ENCODE measurements at regions not wholly inside any gene's neighbourhood (a gene's known extent, or its start where the extent isn't known, plus 50 kb on each side); places are given as distances from the start of the nearest gene placed in this dataset.

DNA sequence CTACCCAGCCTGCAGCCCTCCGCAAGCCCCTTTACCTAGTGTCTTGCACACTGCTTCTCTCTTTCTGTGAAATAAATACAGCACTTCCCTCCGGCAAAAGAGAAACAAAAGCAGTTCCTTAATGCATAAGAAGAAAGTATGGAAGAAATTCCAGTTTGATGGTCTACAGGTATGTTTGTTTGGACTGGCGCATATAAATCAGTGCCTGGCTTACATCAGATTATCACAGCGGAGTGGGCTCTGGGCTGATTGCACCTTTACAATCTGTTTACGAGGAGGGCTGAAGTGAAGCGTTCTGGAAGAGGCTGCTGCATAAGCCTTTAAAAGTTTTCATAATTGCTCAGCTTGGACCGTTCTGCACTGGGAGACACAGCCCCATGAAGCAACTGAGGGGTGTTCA, 153.5 kb upstream of the FOXF1 start:
- DNase-seq = no peak

DNA sequence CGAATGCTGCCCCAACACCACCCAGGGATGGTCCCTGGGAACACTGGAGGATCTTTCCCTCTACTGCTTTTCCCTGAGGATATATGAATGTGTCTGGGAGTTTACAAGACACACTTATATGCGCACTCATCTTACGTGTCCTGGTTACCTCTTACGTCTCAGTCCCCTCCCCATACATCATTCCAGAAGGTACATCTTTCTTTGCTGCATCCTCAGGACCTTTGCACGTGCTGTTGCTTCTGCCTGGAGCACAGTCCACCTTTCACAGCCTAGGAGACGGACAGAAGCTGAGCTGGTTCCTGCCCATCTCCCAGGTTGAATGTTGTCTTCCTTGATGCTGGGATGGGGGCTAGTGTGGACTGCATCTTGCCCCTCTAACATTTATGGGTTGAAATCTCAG, 153.0 kb upstream of the FOXF1 start:
- no peak for DNase-seq

DNA sequence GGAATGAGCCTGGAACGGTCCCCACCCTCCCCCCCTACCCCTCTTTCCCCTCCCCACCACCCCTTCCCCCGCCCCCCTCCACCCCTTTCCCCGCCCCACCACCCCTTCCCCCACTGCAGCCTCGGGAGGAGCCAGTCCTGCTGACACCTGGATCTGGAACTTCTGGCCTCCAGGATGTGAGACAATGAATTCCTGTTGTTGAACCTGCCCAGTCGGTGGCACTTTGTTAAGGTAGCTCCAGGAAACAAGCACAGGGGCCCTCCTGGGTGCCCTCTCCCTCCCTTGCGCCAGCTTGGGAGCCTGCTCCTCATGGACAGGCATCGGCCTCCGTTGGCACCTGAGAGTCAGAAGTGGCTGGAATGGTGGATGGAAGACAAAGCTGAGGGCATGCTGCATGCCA, 152.4 kb upstream of the FOXF1 start:
- no peak for DNase-seq

GRCh38 chr16:86359571-86359970, 150.8 kb upstream of the FOXF1 start:
- no peak for DNase-seq

- no peak for DNase-seq
Observed at GRCh38 chr16:86362155-86362849, 148.0 kb upstream of the FOXF1 start.

GRCh38 chr16:86363057-86363490, 147.3 kb upstream of the FOXF1 start:
- DNase-seq = no peak

DNA sequence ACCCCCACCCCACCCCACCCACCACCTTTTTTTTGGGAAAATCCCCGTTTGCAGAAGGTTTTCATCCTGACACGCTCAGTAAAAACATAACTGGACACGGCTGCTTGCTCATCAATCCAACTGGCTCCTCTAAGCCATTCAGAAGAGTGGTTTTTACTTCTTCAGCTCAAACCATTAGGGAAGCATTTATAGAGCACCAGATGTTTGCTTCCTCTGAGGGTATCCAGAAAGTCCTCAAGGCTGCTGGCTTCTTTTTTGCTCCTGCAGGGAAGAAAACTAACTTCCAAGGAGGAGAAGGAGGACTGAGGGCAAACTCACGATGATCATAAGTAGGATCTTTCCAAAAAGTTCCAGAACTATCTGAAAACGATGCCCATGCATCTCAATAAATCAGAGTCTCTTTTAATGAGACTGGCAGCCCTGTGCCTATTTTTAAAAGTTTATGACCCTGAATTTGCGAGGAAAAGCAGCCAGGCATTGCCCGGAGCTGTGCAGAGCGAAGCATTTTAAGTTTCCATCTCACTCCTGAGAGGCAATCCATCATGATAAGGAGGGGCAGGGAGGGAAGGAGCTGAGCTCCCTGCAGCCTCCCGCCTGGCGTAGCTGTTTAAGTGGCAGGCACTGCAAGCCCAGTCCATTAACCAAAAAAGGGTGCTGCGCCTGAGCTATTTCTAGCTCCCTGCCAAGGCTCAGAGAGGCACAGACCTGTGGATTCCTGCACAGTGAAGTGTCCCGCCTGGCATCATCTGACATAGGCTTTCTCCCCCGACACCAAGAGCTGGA, 146.3 kb upstream of the FOXF1 start:
- no peak for DNase-seq

DNA sequence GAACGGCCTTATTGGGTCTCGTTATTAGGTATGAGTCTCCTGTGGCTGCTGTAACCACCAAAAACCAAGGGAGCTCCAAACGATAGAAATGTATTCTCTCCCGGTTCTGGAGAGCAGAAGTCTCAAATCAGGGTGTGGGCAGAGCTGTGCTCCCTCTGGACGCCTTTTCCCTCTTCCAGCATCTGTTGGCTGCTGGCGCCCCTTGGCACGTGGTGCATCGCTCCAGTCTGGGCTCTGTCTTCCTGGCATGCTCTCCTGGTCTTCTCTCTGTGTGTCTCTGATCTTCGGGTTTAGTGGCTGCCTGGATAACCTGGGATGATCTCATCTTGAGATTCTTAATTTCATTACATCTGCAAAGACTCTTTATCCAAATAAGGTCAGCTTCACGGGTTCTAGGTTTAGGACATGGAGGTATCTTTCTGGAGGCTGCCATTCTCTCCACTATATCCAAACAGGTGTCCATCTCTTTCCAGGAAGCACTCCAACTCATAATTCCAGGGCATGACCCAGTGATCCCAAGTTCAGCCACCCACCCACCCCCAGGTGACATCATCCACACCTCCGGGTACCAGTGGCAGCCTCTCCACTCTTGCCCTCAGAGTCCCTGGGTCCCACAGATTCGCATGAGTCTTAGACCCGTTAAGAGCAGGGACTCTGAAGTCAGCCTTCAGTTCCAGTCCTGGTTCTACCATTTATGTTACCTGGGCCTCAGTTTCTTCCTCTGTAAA, 145.5 kb upstream of the FOXF1 start:
- DNase-seq = no peak

- no peak for DNase-seq
Observed at GRCh38 chr16:86365513-86366273, 144.6 kb upstream of the FOXF1 start.

DNA sequence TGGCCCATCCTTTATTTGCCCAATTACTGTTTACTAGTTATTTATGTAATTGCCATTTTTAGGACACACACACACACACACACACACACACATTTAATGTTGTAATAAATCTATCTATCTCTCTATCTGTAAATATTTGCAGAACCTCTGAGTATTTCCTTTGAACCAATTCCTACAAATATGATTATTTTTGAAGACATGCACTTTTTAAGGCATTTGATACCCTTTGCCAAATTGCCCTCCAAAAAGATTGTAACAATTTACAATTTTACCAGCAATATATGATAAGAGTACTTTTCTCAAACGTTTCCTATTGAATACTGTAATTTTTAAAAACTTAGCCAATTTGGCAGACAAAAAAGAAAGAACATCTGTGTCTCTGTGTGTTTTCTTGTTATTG, 143.8 kb upstream of the FOXF1 start:
- no peak for DNase-seq

GRCh38 chr16:86367291-86368072, 142.8 kb upstream of the FOXF1 start:
- DNase-seq = no peak

DNA sequence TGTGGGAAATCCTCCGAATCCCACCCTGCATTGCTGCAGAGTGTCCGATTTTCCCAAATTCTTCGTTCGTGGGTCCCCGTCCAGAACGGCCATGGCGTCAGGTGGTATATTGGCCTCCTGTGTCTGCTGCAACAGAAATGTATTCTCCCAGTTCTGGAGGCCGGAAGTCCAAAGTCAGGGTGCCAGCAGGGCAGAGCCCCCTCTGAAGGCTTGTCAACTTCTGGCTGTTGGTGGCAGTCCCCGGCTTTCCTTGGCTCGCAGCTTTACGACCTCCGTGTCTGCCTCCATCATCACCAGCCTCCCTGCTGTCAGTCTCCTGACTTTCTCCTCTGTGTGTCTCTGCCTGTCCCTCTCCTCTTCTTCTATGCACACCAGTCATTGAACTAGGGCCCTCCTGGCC, 142.1 kb upstream of the FOXF1 start:
- DNase-seq = no peak

DNA sequence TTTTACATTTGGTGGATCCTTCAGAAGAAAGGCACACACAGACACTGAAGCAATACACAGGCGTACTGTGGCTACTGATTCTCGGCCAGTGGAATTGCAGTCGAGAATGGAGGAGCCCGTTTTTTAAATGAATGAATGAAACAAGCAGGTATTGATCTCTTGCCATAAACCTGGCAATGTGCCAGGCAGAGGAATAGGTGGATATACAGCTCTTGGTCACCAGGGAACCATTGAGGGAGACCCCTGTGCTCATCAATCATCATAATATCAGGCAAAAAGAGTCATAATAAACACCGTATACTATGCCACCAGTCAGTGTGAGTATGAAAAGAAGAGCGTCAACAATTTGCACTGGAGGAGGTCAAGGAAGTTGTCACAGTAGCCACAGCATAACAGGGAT, 140.3 kb upstream of the FOXF1 start:
- no peak for DNase-seq

DNA sequence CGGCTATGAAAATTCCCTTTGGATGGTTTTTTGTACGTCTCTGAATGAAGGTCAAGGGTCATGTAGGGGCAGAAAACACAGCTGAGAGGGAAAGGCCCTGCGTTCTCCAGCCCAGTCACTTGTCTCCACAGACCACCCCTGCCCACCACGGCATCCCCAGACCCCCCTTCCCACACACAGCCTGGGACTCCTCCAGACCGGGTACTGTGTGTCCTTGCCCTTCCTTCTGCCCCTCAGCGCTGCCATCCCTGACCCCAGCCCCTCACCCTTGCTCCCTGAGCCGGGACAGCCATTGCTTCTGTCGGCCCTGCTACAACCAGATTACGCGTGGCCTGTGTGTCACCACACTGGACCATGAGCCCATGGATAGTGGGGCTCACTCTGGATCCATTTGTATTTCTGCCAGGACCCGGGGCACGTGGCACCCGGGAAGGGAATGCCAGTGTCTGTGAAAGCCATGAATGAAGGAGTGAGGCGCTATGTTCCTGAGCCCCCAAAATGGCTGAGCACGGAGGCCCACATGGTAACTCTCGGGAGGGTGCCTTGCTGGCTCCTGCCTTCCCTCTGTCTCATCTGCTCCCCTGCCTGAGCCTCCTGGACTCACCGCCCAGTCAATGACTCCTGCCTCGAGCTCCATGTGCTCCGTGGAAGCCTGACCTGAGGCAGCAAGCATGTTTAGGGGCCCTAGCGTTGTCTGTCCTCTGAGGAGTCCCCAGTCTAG, 139.1 kb upstream of the FOXF1 start:
- DNase-seq = no peak

- no peak for DNase-seq
Observed at GRCh38 chr16:86372193-86372592, 138.1 kb upstream of the FOXF1 start.

GRCh38 chr16:86373276-86373901, 136.9 kb upstream of the FOXF1 start:
- no peak for DNase-seq

- DNase-seq = no peak
Observed at GRCh38 chr16:86374603-86375130, 135.7 kb upstream of the FOXF1 start.

DNA sequence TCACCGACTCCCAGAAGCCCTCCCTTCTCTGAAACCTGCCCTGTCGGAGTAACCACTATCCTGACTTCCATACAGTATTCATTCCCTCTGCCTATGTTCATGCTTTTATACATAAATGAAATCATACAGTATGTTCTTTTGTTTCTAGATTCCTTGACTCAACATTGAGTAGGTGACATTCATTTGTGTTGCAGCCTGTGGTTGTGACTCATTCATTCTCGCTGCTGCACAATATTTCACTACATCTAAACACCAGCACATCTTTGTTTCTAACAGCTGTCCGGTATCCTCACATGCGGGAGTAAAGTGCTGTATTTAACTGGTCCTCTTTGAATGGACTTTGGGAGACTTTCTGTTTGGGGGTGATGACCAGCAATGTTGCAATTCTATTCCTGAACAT, 135.0 kb upstream of the FOXF1 start:
- no peak for DNase-seq

- DNase-seq = no peak
Observed at GRCh38 chr16:86375851-86376250, 134.5 kb upstream of the FOXF1 start.

DNA sequence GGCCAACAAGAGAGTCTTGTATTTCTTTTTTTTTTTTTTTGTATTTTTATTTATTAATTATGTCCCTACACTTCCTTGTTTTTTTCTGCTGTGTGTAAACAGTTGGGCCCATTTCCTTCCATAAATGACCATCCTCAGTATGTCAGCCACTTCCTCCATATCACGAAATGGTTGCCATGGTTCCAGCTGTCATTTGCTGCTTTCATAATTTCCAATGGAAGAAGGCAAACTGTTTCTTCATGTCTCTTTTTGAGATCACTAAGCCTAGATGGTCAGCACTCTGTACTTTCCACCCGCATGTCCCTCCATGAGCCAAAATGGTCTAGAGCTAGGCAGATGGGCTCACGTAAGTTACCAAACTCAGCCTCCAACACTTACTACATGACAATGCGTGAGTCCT, 133.5 kb upstream of the FOXF1 start:
- DNase-seq = no peak
